ENCODE measurements at regions not wholly inside any gene's neighbourhood (a gene's known extent, or its start where the extent isn't known, plus 50 kb on each side); places are given as distances from the start of the nearest gene placed in this dataset.

- TF ChIP-seq POLR2AphosphoS5 (IDR thresholded peaks at IDR 0.05) (no peak), POLR2A (IDR thresholded peaks at IDR 0.05) (no peak)
- TF ChIP-seq, protein P1, sequence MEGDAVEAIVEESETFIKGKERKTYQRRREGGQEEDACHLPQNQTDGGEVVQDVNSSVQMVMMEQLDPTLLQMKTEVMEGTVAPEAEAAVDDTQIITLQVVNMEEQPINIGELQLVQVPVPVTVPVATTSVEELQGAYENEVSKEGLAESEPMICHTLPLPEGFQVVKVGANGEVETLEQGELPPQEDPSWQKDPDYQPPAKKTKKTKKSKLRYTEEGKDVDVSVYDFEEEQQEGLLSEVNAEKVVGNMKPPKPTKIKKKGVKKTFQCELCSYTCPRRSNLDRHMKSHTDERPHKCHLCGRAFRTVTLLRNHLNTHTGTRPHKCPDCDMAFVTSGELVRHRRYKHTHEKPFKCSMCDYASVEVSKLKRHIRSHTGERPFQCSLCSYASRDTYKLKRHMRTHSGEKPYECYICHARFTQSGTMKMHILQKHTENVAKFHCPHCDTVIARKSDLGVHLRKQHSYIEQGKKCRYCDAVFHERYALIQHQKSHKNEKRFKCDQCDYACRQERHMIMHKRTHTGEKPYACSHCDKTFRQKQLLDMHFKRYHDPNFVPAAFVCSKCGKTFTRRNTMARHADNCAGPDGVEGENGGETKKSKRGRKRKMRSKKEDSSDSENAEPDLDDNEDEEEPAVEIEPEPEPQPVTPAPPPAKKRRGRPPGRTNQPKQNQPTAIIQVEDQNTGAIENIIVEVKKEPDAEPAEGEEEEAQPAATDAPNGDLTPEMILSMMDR (IDR thresholded peaks at IDR 0.05): no peak
These were observed 1121.7 kb upstream of the MAP3K7 start for GRCh38 chr6:91708534-91708933.

All from breast epithelium (tissue), 3 donors.